ENCODE measurements at regions not wholly inside any gene's neighbourhood (a gene's known extent, or its start where the extent isn't known, plus 50 kb on each side); places are given as distances from the start of the nearest gene placed in this dataset.

DNA sequence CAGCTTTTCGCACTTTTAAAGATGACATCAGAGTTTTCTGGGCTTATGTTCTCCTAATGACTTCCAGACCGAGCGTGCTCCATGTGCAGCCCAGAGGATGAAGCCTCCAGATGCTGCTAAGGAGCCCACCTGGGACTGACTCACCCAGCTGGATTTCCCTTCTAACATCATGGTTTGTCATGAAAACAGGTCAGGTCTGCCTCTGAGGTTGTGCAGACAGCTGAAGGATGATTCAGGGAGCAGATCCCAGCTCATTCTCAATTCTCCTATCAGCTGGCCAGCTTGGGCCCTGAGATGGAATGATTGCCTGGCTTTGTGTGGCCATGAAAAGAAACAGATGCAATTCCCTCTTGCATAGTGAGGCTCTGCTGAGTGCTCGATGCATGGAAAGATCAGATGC is 123.9 kb upstream of the DUSP10 start:
- ChIA-PET CTCF (ENCODE audit: partially characterized antibody) (interaction anchor here (0.8 to 1.1 kb wide), 3 partner anchors 9 to 430 kb away, joined by 3 read pairs; no protein-coding TSS in a partner anchor), POLR2A (ENCODE audit: partially characterized antibody) (no interaction called here)
- no peaks in the 10 kb centered on the region for H3K36me3 ChIP-seq (ENCODE audit: control insufficient read depth in 2 of 4, insufficient read depth in 4 of 4, low read length in 3 of 4)
- H3K4ac ChIP-seq (replicated peaks; ENCODE audit: insufficient read length, low read depth, low read length), result no peak overlapping the region
- no peaks in the 10 kb centered on the region for H3K79me1 ChIP-seq (ENCODE audit: low read depth, low read length)
- H3K27ac ChIP-seq (ENCODE audit: low read depth, low read length), result no peak overlapping the region
- H3K9ac ChIP-seq (replicated peaks in 1 of 4; ENCODE audit: extremely low read depth in 1 of 4, low read depth in 3 of 4, low read length in 3 of 4), result no peak overlapping the region
- H4K20me1 ChIP-seq (replicated peaks in 1 of 2; ENCODE audit: control insufficient read depth in 1 of 2, insufficient read depth in 2 of 2, low read length in 2 of 2), result no peaks in the 10 kb centered on the region
- H2BK15ac ChIP-seq (ENCODE audit: low read length), result no peak overlapping the region
- H2AK5ac ChIP-seq (ENCODE audit: low read depth, low read length), result no peak overlapping the region
- H2BK5ac ChIP-seq (ENCODE audit: low read depth, low read length), result no peak overlapping the region
- no peak overlapping the region for H3K23ac ChIP-seq (ENCODE audit: insufficient read length)
- no peak overlapping the region for H3K4me2 ChIP-seq (ENCODE audit: insufficient read depth in 1 of 2, low read depth in 2 of 2, low read length in 2 of 2)
- H3K56ac ChIP-seq (replicated peaks; ENCODE audit: insufficient read length, low read depth, low read length), result no peak overlapping the region
- H4K91ac ChIP-seq (replicated peaks; ENCODE audit: insufficient read length, low read length), result no peak overlapping the region
- H4K8ac ChIP-seq (ENCODE audit: extremely low read depth, insufficient read depth, low read length), result no peak overlapping the region
- no peak overlapping the region for H2BK120ac ChIP-seq (replicated peaks; ENCODE audit: low read depth, low read length)
- H3K4me1 ChIP-seq (replicated peaks in 1 of 4; ENCODE audit: control insufficient read depth in 3 of 4, insufficient read depth in 4 of 4, low read length in 3 of 4), result no peaks in the 10 kb centered on the region
- FAIRE-seq, result no peak
- H3K18ac ChIP-seq (ENCODE audit: extremely low read depth, low read length), result no peak overlapping the region
- WGBS, 2 experiments (ENCODE audit: extremely low coverage in 1 of 2, insufficient coverage in 1 of 2, insufficient read length in 1 of 2, insufficient replicate concordance in 2 of 2, low coverage in 1 of 2, low lambda C conversion rate in 2 of 2, missing lambda C conversion rate in 1 of 2), result 96% methylated on average over 4 of the region's 4 CpGs; no CpG with 5 or more reads in 1 of the 2 experiments
- H3K79me2 ChIP-seq (ENCODE audit: control insufficient read depth in 1 of 2, insufficient read depth in 2 of 2, low read length in 2 of 2), result no peaks in the 10 kb centered on the region
- H4K5ac ChIP-seq (ENCODE audit: insufficient read length, low read depth, low read length), result no peak overlapping the region
- H3K23me2 ChIP-seq (ENCODE audit: low read depth, low read length), result no peaks in the 10 kb centered on the region
- H2AFZ ChIP-seq (ENCODE audit: low read length), result no peak overlapping the region
- H3K14ac ChIP-seq (ENCODE audit: insufficient read length), result no peak overlapping the region
- no peak overlapping the region for H3K4me3 ChIP-seq (ENCODE audit: extremely low read depth in 1 of 4, insufficient read depth in 2 of 4, low read depth in 3 of 4, low read length in 4 of 4)
- H3K9me3 ChIP-seq (ENCODE audit: insufficient read depth in 2 of 2, low read depth in 1 of 2, low read length in 1 of 2), result no peaks in the 10 kb centered on the region
- DNase-seq (ENCODE audit: low read depth in 1 of 2, low spot score in 2 of 2), result no peak
- no peak overlapping the region for H2BK12ac ChIP-seq (ENCODE audit: low read depth, low read length)
- H2BK20ac ChIP-seq (ENCODE audit: low read length), result no peak overlapping the region
- H3K27me3 ChIP-seq (replicated peaks in 1 of 4; ENCODE audit: control insufficient read depth in 3 of 4, extremely low read depth in 1 of 4, insufficient read depth in 3 of 4, low read length in 3 of 4), result no peaks in the 10 kb centered on the region
- TF ChIP-seq EP300 (IDR thresholded peaks at IDR 0.05; ENCODE audit: borderline replicate concordance in 1 of 2, low read depth in 2 of 2, low read length in 2 of 2) (no peak), KDM4A (IDR thresholded peaks at IDR 0.05; ENCODE audit: low read depth, low read length, severe bottlenecking) (no peak), RXRA (IDR thresholded peaks at IDR 0.05; ENCODE audit: insufficient read depth, low read depth, low read length) (no peak), TAF7 (optimal IDR thresholded peaks at IDR 0.05; ENCODE audit: borderline replicate concordance, low read depth, low read length) (no peak), ASH2L (IDR thresholded peaks at IDR 0.05; ENCODE audit: low read length) (no peak), FOSL1 (IDR thresholded peaks at IDR 0.05; ENCODE audit: insufficient read depth, low read depth, low read length) (no peak)
- TF ChIP-seq, protein P1, sequence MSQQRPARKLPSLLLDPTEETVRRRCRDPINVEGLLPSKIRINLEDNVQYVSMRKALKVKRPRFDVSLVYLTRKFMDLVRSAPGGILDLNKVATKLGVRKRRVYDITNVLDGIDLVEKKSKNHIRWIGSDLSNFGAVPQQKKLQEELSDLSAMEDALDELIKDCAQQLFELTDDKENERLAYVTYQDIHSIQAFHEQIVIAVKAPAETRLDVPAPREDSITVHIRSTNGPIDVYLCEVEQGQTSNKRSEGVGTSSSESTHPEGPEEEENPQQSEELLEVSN (IDR thresholded peaks at IDR 0.05), result no peak

Measured in H1 (cell line).